HepG2 (cell line): ENCODE measurements at regions not wholly inside any gene's neighbourhood (a gene's known extent, or its start where the extent isn't known, plus 50 kb on each side); places are given as distances from the start of the nearest gene placed in this dataset.

Experiments used
- ATAC-seq: fragments of 200-7000 bp; cut with Tn5 transposase; 3 replicates; pipeline ENCODE4 v1.9.1; 2020; ENCODE audit warnings: mild to moderate bottlenecking, moderate library complexity
- BruUV-seq: library from RNA; stranded (reverse); fragments of 400-500 nt; replicated peaks from 2 replicates; lab custom pipeline; 2021; lab: Mats Ljungman, UMichigan
- CTCF ChIA-PET: fragments of 300-600 bp; formaldehyde crosslinking; extraction: SDS; loops from one replicate; lab custom pipeline; 2021; ENCODE audit warnings: low total read pairs, inconsistent platforms, low intra/inter-chr PET ratio; lab: Yijun Ruan, JAX
- POLR2A ChIA-PET: fragments of 350-600 bp; sonication (Branson Sonifier 250); formaldehyde crosslinking; loops from one replicate; lab custom pipeline; 2020; ENCODE audit warnings: antibody characterized with exemption, inconsistent platforms; lab: Yijun Ruan, JAX
- DNase-seq: peaks from one replicate; pipeline ENCODE4 v3.0.0-alpha.2; 2015; ENCODE audit warnings: low spot score
- FAIRE-seq: peaks from 3 replicates; lab custom pipeline; 2011; peaks lifted over from hg19 to GRCh38; lab: Jason Lieb, UNC
- H2AFZ ChIP-seq: one replicate; pipeline ENCODE4 v1.6.1; 2011; ENCODE audit warnings: low read length, inconsistent platforms
- H3K27ac ChIP-seq: fragments of 300-600 bp; 3 replicates; pipeline ENCODE4 v1.8.0; 2011; ENCODE audit warnings: mixed run types, mild to moderate bottlenecking, mixed read lengths, low read length, inconsistent platforms; ENCODE audit not compliant: insufficient read depth; ENCODE audit errors: extremely low read length
- H3K27me3 ChIP-seq, 2 experiments: fragments of 200-600 bp in 1 of 2; 2 replicates in 1 of 2; 3 replicates in 1 of 2; pipeline versions ENCODE4 v1.6.0 to v1.8.0; 2011; ENCODE audit warnings: low read length in 2 of 2, mild to moderate bottlenecking in 2 of 2, moderate library complexity in 2 of 2, inconsistent platforms in 1 of 2; ENCODE audit not compliant: insufficient read depth in 2 of 2, control insufficient read depth in 1 of 2
- H3K36me3 ChIP-seq, 2 experiments: fragments of 200-600 bp in 1 of 2; replicated peaks in 1 of 2; 2 replicates in 1 of 2; 3 replicates in 1 of 2; pipeline versions ENCODE4 v1.5.1 to v1.8.0; 2011; ENCODE audit warnings: low read length in 2 of 2, inconsistent platforms in 1 of 2; ENCODE audit not compliant: insufficient read depth in 2 of 2, control insufficient read depth in 1 of 2
- H3K4me1 ChIP-seq: 2 replicates; pipeline ENCODE4 v1.5.1; 2012; ENCODE audit warnings: low read length, inconsistent platforms; ENCODE audit not compliant: insufficient read depth
- H3K4me2 ChIP-seq: 2 replicates; pipeline ENCODE4 v1.6.0; 2011; ENCODE audit warnings: low read depth, low read length, inconsistent platforms
- H3K4me3 ChIP-seq, 3 experiments: fragments of 200-600 bp in 1 of 3; sonication (generic), shearing (Covaris generic) in 1 of 3; replicated peaks in 1 of 3; 2 replicates each; pipeline ENCODE4 v1.5.1; 2011 to 2016; ENCODE audit warnings: low read length in 3 of 3, inconsistent platforms in 2 of 3, low read depth in 2 of 3, mild to moderate bottlenecking in 2 of 3, control low read depth in 1 of 3, mixed read lengths in 1 of 3; ENCODE audit not compliant: insufficient read depth in 1 of 3
- H3K79me2 ChIP-seq: one replicate; pipeline ENCODE4 v1.6.1; 2011; ENCODE audit warnings: low read length, inconsistent platforms; ENCODE audit not compliant: insufficient read depth
- H3K9ac ChIP-seq: 2 replicates; pipeline ENCODE4 v1.6.0; 2011; ENCODE audit warnings: mild to moderate bottlenecking, low read depth, low read length, inconsistent platforms; ENCODE audit not compliant: insufficient read depth
- H3K9me3 ChIP-seq: 2 replicates; pipeline ENCODE4 v1.5.1; 2012; ENCODE audit warnings: mild to moderate bottlenecking, low read length
- H4K20me1 ChIP-seq: 2 replicates; pipeline ENCODE4 v1.6.0; 2011; ENCODE audit warnings: inconsistent platforms, mild to moderate bottlenecking, low read length, moderate library complexity; ENCODE audit not compliant: insufficient read depth
- CEBPG ChIP-seq: IDR thresholded peaks from 2 replicates; pipeline ENCODE4 v1.6.1; 2016
- DRAP1 ChIP-seq: IDR thresholded peaks from 2 replicates; pipeline ENCODE4 v1.6.1; 2016; ENCODE audit warnings: missing genetic modification reagents, missing compliant biosample characterization
- HOXA7 ChIP-seq: sonication (generic); formaldehyde crosslinking; IDR thresholded peaks from 2 replicates; pipeline ENCODE4 v1.8.1; 2022; ENCODE audit warnings: mild to moderate bottlenecking, missing genetic modification reagents, moderate library complexity
- SKI ChIP-seq: fragments of 450-650 bp; IDR thresholded peaks from one replicate; pipeline ENCODE4 v1.6.1; 2018; ENCODE audit warnings: mild to moderate bottlenecking; ENCODE audit not compliant: partially characterized antibody
- TOPORS ChIP-seq: sonication (generic); formaldehyde crosslinking; IDR thresholded peaks from 2 replicates; pipeline ENCODE4 v1.8.0; 2023; ENCODE audit warnings: mild to moderate bottlenecking, missing genetic modification reagents
- U2AF2 ChIP-seq: fragments of 200-400 bp; formaldehyde crosslinking; IDR thresholded peaks from 2 replicates; pipeline ENCODE4 v1.6.1; 2017; ENCODE audit warnings: low read depth, mild to moderate bottlenecking, low read length
- ZNF331 ChIP-seq: sonication (generic); formaldehyde crosslinking; IDR thresholded peaks from 2 replicates; pipeline ENCODE4 v1.4.0; 2020; ENCODE audit warnings: missing genetic modification reagents
- ZNF503 ChIP-seq: sonication (generic); formaldehyde crosslinking; IDR thresholded peaks from 2 replicates; pipeline ENCODE4 v1.4.0; 2020; ENCODE audit warnings: missing genetic modification reagents
- ZSCAN12 ChIP-seq: sonication (generic); formaldehyde crosslinking; IDR thresholded peaks from 2 replicates; pipeline ENCODE4 v1.9.0; 2021; ENCODE audit warnings: mild to moderate bottlenecking, missing genetic modification reagents
- WGBS: methylation state at CpG from one replicate; pipeline ENCODE4 v1.1.6; 2017; ENCODE audit warnings: low lambda C conversion rate; 5-methylcytosine and 5-hydroxymethylcytosine counted together
- in situ Hi-C: cut with HindIII; loops from 2 replicates; pipeline ENCODE4 v1.10.0; 2017; ENCODE audit warnings: low pct_unique_long_range_greater_than_20kb; ENCODE audit not compliant: extremely low pct_ligation_motif_present
- intact Hi-C: fragments of 100-400 bp; cut with micrococcal nuclease; formaldehyde crosslinking; loops from one replicate; pipeline ENCODE4 v1.10.0; 2022; ENCODE audit not compliant: unreplicated experiment
- TF ChIP-seq, protein P1 (sequence below): IDR thresholded peaks from 2 replicates; pipeline ENCODE4 v1.6.1; 2016; ENCODE audit warnings: missing compliant biosample characterization, missing genetic modification reagents, borderline replicate concordance
- TF ChIP-seq, protein P2 (sequence below): sonication (generic); formaldehyde crosslinking; IDR thresholded peaks from 2 replicates; pipeline ENCODE4 v1.4.0; 2020; ENCODE audit warnings: missing genetic modification reagents
- TF ChIP-seq, protein P3 (sequence below): sonication (generic); formaldehyde crosslinking; IDR thresholded peaks from 2 replicates; pipeline ENCODE4 v1.5.1; 2020; ENCODE audit warnings: mild to moderate bottlenecking, missing genetic modification reagents, borderline replicate concordance

DNA sequence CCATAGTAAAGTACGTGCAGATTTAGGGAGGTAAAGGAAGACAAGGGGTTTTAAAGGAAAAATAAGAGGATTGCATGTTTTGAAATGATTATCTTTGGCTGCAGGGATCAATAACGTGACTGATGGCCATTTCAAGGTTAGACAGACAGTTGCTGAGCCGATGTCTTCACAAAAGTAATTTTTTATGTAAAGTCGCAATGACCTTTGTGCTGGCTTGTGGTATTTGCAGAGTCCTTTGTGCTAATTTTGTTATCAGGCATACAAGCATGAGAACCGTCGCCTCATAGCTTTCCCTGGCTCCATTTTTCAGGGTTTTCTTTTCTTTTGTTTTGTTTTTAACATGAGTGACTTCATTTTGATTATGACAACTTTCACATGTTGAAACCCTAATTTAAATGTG is 605.7 kb upstream of the GJE1 start (continued):
- TF ChIP-seq ZNF503 (CRISPR knock-in tag), result peak; percentile 73; the same call in 1 of the 2 replicates
- peak; percentile 66; the same call in 1 of the 2 replicates for TF ChIP-seq ZNF331

DNA sequence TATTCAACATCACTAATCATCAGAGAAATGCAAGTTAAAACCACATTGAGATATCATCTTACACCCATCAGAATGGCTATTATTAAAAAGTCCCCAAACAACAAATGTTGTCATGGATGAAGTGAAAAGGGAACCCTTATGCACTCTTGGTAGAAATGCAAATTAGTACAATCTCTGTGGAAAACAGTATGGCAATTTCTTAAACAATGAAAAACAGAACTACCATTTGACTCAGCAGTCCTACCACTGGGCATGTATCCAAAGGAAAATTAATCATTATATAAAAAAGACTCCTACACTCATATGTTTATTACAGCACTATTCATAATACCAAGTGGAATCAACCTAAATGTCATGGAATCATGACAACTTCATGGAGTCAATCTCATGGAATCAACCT is 611.3 kb upstream of the GJE1 start:
- H3K4me1 ChIP-seq, result no peaks in the 10 kb centered on the region
- TF ChIP-seq HOXA7 (no peak), CEBPG (CRISPR knock-in tag) (no peak), SKI (no peak)
- intact Hi-C loops (no loop called here), in situ Hi-C loops (no loop called here)
- no peak overlapping the region for H3K4me2 ChIP-seq
- POLR2A ChIA-PET, result no interaction called here
- no peaks in the 10 kb centered on the region for H3K79me2 ChIP-seq
- H4K20me1 ChIP-seq, result no peaks in the 10 kb centered on the region
- BruUV-seq, result no TSS peak
- no peak for DNase-seq
- no peaks in the 10 kb centered on the region for H3K36me3 ChIP-seq
- ATAC-seq, result no peak
- H3K4me3 ChIP-seq, result no peak overlapping the region
- H3K9me3 ChIP-seq, result no peaks in the 10 kb centered on the region
- H3K27me3 ChIP-seq, result 0 out of 5 replicates have a peak, but pooled peaks cover 0 to 1% of the 10 kb centered on the region in 2 experiments
- no peak overlapping the region for H2AFZ ChIP-seq
- no peak overlapping the region for H3K27ac ChIP-seq
- H3K9ac ChIP-seq, result no peak overlapping the region
- FAIRE-seq, result no peak
- CTCF ChIA-PET, result no interaction called here

DNA sequence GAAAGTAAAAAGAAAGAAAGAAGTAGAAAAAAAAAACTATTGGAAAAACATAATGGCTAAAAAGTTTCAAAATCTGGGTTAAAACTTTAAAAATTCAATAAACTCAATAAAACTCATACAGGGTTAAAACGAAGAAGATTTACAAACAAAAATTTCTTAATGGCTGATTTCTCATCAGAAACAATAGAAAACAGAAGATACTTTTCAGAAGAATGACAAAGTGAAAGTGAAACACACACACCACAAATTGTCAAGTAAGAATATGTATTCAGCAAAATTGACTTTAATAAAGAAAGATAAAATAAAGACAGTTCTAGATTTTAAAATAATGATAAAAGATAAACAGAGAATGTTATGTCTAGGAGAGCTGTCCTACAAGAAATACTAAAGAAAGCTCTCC is 618.9 kb upstream of the GJE1 start:
- Histone ChIP-seq H4K20me1 (no peaks in the 10 kb centered on the region), H3K79me2 (no peaks in the 10 kb centered on the region), H3K4me3 (no peak overlapping the region; a peak in 1 of 6 replicates), H3K27ac (no peak overlapping the region), H3K36me3 (no peaks in the 10 kb centered on the region), H3K27me3 (0 out of 5 replicates have a peak, but pooled peaks cover 0 to 1% of the 10 kb centered on the region in 2 experiments), H3K9me3 (no peaks in the 10 kb centered on the region), H2AFZ (no peak overlapping the region), H3K9ac (no peak overlapping the region), H3K4me2 (peak overlapping the region; percentile 13; the same call in 1 of the 2 replicates), H3K4me1 (no peaks in the 10 kb centered on the region)
- 0% methylated on average over 1 of the region's 1 CpG for WGBS
- in situ Hi-C loops (no loop called here), intact Hi-C loops (no loop called here)
- ChIA-PET POLR2A (no interaction called here), CTCF (no interaction called here)
- BruUV-seq, result no TSS peak
- FAIRE-seq (no peak), ATAC-seq (no peak), DNase-seq (no peak)
- TF ChIP-seq, protein P1, sequence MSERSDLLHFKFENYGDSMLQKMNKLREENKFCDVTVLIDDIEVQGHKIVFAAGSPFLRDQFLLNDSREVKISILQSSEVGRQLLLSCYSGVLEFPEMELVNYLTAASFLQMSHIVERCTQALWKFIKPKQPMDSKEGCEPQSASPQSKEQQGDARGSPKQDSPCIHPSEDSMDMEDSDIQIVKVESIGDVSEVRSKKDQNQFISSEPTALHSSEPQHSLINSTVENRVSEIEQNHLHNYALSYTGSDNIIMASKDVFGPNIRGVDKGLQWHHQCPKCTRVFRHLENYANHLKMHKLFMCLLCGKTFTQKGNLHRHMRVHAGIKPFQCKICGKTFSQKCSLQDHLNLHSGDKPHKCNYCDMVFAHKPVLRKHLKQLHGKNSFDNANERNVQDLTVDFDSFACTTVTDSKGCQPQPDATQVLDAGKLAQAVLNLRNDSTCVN (CRISPR knock-in tag), result no peak
- TF ChIP-seq DRAP1 (CRISPR knock-in tag), result no peak
- no peak for TF ChIP-seq U2AF2
- no peak for TF ChIP-seq TOPORS
- TF ChIP-seq, protein P2, sequence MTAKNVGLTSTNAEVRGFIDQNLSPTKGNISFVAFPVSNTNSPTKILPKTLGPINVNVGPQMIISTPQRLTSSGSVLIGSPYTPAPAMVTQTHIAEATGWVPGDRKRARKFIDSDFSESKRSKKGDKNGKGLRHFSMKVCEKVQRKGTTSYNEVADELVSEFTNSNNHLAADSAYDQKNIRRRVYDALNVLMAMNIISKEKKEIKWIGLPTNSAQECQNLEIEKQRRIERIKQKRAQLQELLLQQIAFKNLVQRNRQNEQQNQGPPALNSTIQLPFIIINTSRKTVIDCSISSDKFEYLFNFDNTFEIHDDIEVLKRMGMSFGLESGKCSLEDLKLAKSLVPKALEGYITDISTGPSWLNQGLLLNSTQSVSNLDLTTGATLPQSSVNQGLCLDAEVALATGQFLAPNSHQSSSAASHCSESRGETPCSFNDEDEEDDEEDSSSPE (CRISPR knock-in tag), result no peak
- TF ChIP-seq ZSCAN12 (CRISPR knock-in tag), result no peak
- TF ChIP-seq, protein P3, sequence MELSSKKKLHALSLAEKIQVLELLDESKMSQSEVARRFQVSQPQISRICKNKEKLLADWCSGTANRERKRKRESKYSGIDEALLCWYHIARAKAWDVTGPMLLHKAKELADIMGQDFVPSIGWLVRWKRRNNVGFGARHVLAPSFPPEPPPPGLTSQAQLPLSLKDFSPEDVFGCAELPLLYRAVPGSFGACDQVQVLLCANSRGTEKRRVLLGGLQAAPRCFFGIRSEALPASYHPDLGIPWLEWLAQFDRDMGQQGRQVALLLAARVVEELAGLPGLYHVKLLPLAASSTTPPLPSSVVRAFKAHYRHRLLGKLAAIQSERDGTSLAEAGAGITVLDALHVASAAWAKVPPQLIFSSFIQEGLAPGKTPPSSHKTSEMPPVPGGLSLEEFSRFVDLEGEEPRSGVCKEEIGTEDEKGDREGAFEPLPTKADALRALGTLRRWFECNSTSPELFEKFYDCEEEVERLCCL (CRISPR knock-in tag), result no peak
